Chondrocyte (in vitro differentiated cells): ENCODE measurements at regions not wholly inside any gene's neighbourhood (a gene's known extent, or its start where the extent isn't known, plus 50 kb on each side); places are given as distances from the start of the nearest gene placed in this dataset.

Experiments
- DNase-seq: peaks from one replicate; pipeline ENCODE4 v3.0.0; 2021; ENCODE audit warnings: mixed read lengths, low spot score
- H3K27ac Mint-ChIP-seq: one replicate; pipeline ENCODE4 v1.8.0; 2021; ENCODE audit warnings: mild to moderate bottlenecking, moderate library complexity, mixed read lengths; ENCODE audit not compliant: unreplicated experiment
- H3K27me3 Mint-ChIP-seq: 2 replicates; pipeline ENCODE4 v1.8.0; 2021; ENCODE audit warnings: low read depth, mixed read lengths
- H3K36me3 Mint-ChIP-seq: 2 replicates; pipeline ENCODE4 v1.8.0; 2021; ENCODE audit warnings: low read depth, mixed read lengths
- H3K4me1 Mint-ChIP-seq: 2 replicates; pipeline ENCODE4 v1.8.0; 2021; ENCODE audit warnings: low read depth, mild to moderate bottlenecking, mixed read lengths
- H3K4me3 Mint-ChIP-seq: one replicate; pipeline ENCODE4 v1.8.0; 2021; ENCODE audit warnings: mild to moderate bottlenecking, moderate library complexity, mixed read lengths; ENCODE audit not compliant: unreplicated experiment
- H3K9me3 Mint-ChIP-seq: 2 replicates; pipeline ENCODE4 v1.8.0; 2021; ENCODE audit warnings: low read depth, mixed read lengths
- CTCF ChIP-seq: fragments of 200-600 bp; sonication (generic); IDR thresholded peaks from 2 replicates; pipeline ENCODE4 v1.5.0; 2021; ENCODE audit warnings: antibody characterized with exemption, mild to moderate bottlenecking, moderate library complexity

GRCh38 chr5:100693481-100693880 lies 158.3 kb downstream of the FAM174A start:
- H3K27ac Mint-ChIP-seq = no peak overlapping the region
- H3K27me3 Mint-ChIP-seq = peaks cover 16% of the 10 kb centered on the region
- no peak for DNase-seq
- no peaks in the 10 kb centered on the region for H3K36me3 Mint-ChIP-seq
- no peaks in the 10 kb centered on the region for H3K9me3 Mint-ChIP-seq
- H3K4me1 Mint-ChIP-seq = no peaks in the 10 kb centered on the region
- TF ChIP-seq CTCF = no peak
- no peak overlapping the region for H3K4me3 Mint-ChIP-seq

GRCh38 chr5:100694100-100694499 lies 158.9 kb downstream of the FAM174A start:
- H3K27ac Mint-ChIP-seq = no peak overlapping the region
- H3K36me3 Mint-ChIP-seq = no peaks in the 10 kb centered on the region
- H3K9me3 Mint-ChIP-seq = no peaks in the 10 kb centered on the region
- no peak for TF ChIP-seq CTCF
- no peaks in the 10 kb centered on the region for H3K4me1 Mint-ChIP-seq
- H3K4me3 Mint-ChIP-seq = no peak overlapping the region
- peaks cover 16% of the 10 kb centered on the region for H3K27me3 Mint-ChIP-seq
- no peak for DNase-seq

GRCh38 chr5:100697970-100698369 lies 162.8 kb downstream of the FAM174A start:
- peak; percentile 63 for TF ChIP-seq CTCF
- Mint-ChIP-seq H3K4me1 (no peaks in the 10 kb centered on the region), H3K27ac (no peak overlapping the region), H3K36me3 (no peaks in the 10 kb centered on the region), H3K9me3 (peaks cover 6% of the 10 kb centered on the region), H3K27me3 (peaks cover 19% of the 10 kb centered on the region), H3K4me3 (no peak overlapping the region)
- no peak for DNase-seq

- TF ChIP-seq CTCF = peak; percentile 53
- H3K36me3 Mint-ChIP-seq = no peaks in the 10 kb centered on the region
- no peaks in the 10 kb centered on the region for H3K4me1 Mint-ChIP-seq
- H3K9me3 Mint-ChIP-seq = peaks cover 3% of the 10 kb centered on the region
- H3K27ac Mint-ChIP-seq = no peak overlapping the region
- no peak overlapping the region for H3K4me3 Mint-ChIP-seq
- peaks cover 12% of the 10 kb centered on the region for H3K27me3 Mint-ChIP-seq
- no peak for DNase-seq
These were observed 171.6 kb downstream of the FAM174A start for GRCh38 chr5:100706776-100707175.

GRCh38 chr5:100708645-100709171 lies 173.5 kb downstream of the FAM174A start:
- no peak for TF ChIP-seq CTCF
- Mint-ChIP-seq H3K4me1 (no peaks in the 10 kb centered on the region), H3K27ac (no peak overlapping the region), H3K4me3 (no peak overlapping the region), H3K9me3 (peaks cover 3% of the 10 kb centered on the region), H3K27me3 (peaks cover 11% of the 10 kb centered on the region), H3K36me3 (no peaks in the 10 kb centered on the region)
- no peak for DNase-seq
